ENCODE measurements at regions not wholly inside any gene's neighbourhood (a gene's known extent, or its start where the extent isn't known, plus 50 kb on each side); places are given as distances from the start of the nearest gene placed in this dataset.

DNA sequence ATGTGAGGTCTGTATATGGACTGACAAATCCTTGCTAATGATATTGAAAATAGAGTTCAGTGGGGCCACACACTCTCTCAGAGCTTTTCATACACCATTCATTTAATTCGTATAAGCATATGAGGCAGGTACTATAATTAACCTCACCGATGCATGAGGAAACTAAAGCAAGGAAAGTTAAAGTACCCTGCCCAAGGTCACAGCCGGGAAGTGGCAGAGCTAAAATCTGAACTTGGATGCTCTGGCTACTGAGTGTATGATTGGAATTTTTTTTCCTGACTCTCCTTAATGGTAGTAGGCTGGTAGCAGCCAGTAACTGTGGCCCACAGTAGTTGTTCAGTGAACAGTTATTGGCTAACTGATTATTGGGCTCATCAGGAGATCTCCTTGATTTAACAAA lies 135.3 kb downstream of the NUDT12 start:
- H3K36me3 ChIP-seq (ENCODE audit: control insufficient read depth in 2 of 2, extremely low read depth in 1 of 2, insufficient read depth in 1 of 2, low read length in 1 of 2), result no peaks in the 10 kb centered on the region
- POLR2A ChIA-PET, result interaction anchor here in 1 of 2 donors (0.6 kb wide), 1 partner anchor 86 kb away, joined by 3 read pairs; no protein-coding TSS in a partner anchor
- 100% methylated on average over 1 of the region's 3 CpGs for WGBS (ENCODE audit: insufficient coverage)
- DNase-seq (no peak), ATAC-seq (replicated peaks in 1 of 4) (no peak)
- Mint-ChIP-seq H3K36me3 (no peaks in the 10 kb centered on the region), H3K4me3 (no peak overlapping the region), H3K27ac (no peak overlapping the region), H3K9me3 (no peaks in the 10 kb centered on the region), H3K27me3 (no peaks in the 10 kb centered on the region), H3K4me1 (no peaks in the 10 kb centered on the region)
- H3K9me3 ChIP-seq, result no peaks in the 10 kb centered on the region
- no peaks in the 10 kb centered on the region for H3K4me1 ChIP-seq (ENCODE audit: control insufficient read depth in 1 of 2, extremely low read depth in 1 of 2, insufficient read depth in 2 of 2, low read length in 2 of 2)
- CTCF ChIA-PET, result no interaction called here
- no peak overlapping the region for H3K27ac ChIP-seq (ENCODE audit: low read length)
- H3K27me3 ChIP-seq (replicated peaks in 1 of 2; ENCODE audit: control insufficient read depth in 2 of 2, extremely low read depth in 1 of 2, insufficient read depth in 2 of 2, low read length in 1 of 2), result no peaks in the 10 kb centered on the region
- H3K4me3 ChIP-seq (ENCODE audit: control insufficient read depth in 1 of 2, extremely low read depth in 1 of 2, low read length in 1 of 2), result no peak overlapping the region

DNA sequence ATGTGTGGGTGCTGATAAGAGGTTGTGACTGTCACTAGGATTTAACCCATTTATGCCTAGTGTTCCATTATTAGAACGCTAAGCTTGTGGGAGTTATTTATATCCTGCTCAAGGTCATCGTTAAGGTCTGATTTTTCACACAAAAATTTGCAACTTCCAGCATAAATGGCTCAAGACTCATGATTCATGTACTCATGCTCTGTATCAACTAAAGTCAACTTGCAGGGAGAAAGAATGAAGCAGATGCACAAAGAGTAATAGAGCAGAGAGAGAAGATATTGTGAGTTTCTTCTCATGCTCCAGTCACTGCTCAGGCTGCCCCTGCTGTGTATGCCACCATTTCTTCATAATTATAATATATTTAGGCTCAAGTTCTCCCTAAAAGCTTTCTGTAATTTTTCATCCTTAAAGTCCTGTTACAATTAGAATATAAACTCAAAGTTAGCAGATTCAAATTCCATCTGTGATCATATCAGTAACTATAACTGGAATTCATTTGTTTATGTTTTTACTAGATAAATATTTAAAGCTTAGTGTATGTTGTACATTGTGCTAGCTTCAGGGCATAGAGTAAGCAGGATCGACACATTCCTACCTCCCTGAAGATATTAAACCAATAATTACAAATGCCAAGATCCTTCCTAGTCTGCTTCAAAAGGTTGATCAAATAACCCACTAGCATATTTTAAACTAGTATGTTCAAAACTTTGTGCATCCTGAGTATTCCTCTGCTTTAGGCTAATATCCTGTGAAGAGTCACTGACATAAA lies 136.7 kb downstream of the NUDT12 start:
- Mint-ChIP-seq H3K27ac (no peak overlapping the region), H3K36me3 (no peaks in the 10 kb centered on the region), H3K9me3 (no peaks in the 10 kb centered on the region), H3K4me3 (no peak overlapping the region), H3K27me3 (peaks cover 0 to under 1% of the 10 kb centered on the region in 2 donors), H3K4me1 (no peaks in the 10 kb centered on the region)
- Histone ChIP-seq H3K4me1 (ENCODE audit: control insufficient read depth in 1 of 2, extremely low read depth in 1 of 2, insufficient read depth in 2 of 2, low read length in 2 of 2) (no peaks in the 10 kb centered on the region), H3K9me3 (no peaks in the 10 kb centered on the region), H3K27ac (ENCODE audit: low read length) (no peak overlapping the region), H3K36me3 (ENCODE audit: control insufficient read depth in 2 of 2, extremely low read depth in 1 of 2, insufficient read depth in 1 of 2, low read length in 1 of 2) (no peaks in the 10 kb centered on the region), H3K4me3 (ENCODE audit: control insufficient read depth in 1 of 2, extremely low read depth in 1 of 2, low read length in 1 of 2) (no peak overlapping the region), H3K27me3 (replicated peaks in 1 of 2; ENCODE audit: control insufficient read depth in 2 of 2, extremely low read depth in 1 of 2, insufficient read depth in 2 of 2, low read length in 1 of 2) (no peaks in the 10 kb centered on the region)
- ATAC-seq (replicated peaks in 1 of 4) (no peak), DNase-seq (no peak)
- ChIA-PET POLR2A (no interaction called here), CTCF (no interaction called here)
- WGBS (ENCODE audit: insufficient coverage), result no CpG with 5 or more reads among the region's 3 CpGs

DNA sequence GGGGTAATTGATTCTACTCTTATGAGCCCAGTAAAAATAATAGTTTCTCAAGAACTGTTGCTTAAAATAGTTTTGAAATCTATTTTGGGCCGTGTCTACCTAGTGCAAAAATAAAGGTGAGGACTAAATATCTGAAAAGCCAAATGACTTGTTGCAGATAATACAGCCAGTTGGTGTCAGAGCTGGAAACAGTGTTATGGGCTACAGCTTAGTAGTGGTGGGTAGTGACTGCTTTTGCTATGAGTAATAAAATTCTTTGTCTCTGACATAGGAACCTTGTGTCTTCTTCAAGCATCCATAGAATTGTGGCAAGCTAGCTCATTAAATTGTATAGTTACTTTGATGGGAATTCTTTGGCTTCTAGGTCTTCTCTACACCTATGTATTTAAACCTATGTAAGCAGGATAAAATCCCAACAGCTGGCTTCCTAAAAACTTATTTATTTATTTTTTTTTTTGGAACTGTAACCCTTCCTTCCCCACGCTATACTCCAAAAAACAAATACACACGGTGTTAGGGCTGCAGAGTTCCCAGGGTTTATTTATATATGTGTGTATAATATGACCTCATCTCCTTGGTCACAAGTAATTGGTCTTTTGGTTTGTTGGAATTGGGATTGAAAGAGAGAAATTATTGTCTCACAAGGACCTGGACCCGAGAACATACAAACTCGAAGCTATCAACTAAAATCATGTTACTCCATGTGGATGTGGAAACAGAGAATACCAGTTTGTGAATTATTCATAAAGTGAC lies 138.0 kb downstream of the NUDT12 start:
- ATAC-seq (replicated peaks in 1 of 4) (no peak), DNase-seq (no peak)
- Histone ChIP-seq H3K27me3 (replicated peaks in 1 of 2; ENCODE audit: control insufficient read depth in 2 of 2, extremely low read depth in 1 of 2, insufficient read depth in 2 of 2, low read length in 1 of 2) (no peaks in the 10 kb centered on the region), H3K9me3 (no peaks in the 10 kb centered on the region), H3K36me3 (ENCODE audit: control insufficient read depth in 2 of 2, extremely low read depth in 1 of 2, insufficient read depth in 1 of 2, low read length in 1 of 2) (no peaks in the 10 kb centered on the region), H3K4me1 (ENCODE audit: control insufficient read depth in 1 of 2, extremely low read depth in 1 of 2, insufficient read depth in 2 of 2, low read length in 2 of 2) (no peaks in the 10 kb centered on the region), H3K4me3 (ENCODE audit: control insufficient read depth in 1 of 2, extremely low read depth in 1 of 2, low read length in 1 of 2) (no peak overlapping the region), H3K27ac (ENCODE audit: low read length) (no peak overlapping the region)
- no peak overlapping the region for H3K4me3 Mint-ChIP-seq
- H3K27ac Mint-ChIP-seq, result no peak overlapping the region
- CTCF ChIA-PET, result no interaction called here
- peaks cover 0 to 4% of the 10 kb centered on the region in 2 donors for H3K27me3 Mint-ChIP-seq
- 50% methylated on average over 1 of the region's 5 CpGs for WGBS (ENCODE audit: insufficient coverage)
- no peaks in the 10 kb centered on the region for H3K9me3 Mint-ChIP-seq
- no peaks in the 10 kb centered on the region for H3K4me1 Mint-ChIP-seq
- H3K36me3 Mint-ChIP-seq, result no peaks in the 10 kb centered on the region
- POLR2A ChIA-PET, result no interaction called here

GRCh38 chr5:103424026-103424425 lies 138.6 kb downstream of the NUDT12 start:
- no peaks in the 10 kb centered on the region for H3K4me1 Mint-ChIP-seq
- POLR2A ChIA-PET, result no interaction called here

DNA sequence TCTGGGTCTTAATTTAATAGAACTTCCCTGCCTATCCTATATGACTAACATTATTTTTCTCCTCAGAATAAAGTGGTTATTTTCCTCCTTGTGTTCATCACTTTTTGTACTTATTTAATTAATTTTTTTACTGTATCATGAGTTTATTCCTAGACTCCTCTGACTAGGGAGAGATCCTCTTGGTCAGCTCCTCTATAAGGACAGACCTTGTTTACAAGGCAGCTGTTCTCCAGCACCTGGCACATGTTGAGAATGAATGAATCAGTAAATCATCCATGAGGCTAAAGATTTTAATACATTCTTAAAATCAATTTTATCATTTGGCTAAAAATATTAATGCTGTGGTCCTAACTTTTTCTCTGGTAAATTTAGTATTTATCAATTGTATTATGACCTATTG lies 139.8 kb downstream of the NUDT12 start:
- no peak overlapping the region for H3K4me3 ChIP-seq (ENCODE audit: control insufficient read depth in 1 of 2, extremely low read depth in 1 of 2, low read length in 1 of 2)
- H3K36me3 ChIP-seq (ENCODE audit: control insufficient read depth in 2 of 2, extremely low read depth in 1 of 2, insufficient read depth in 1 of 2, low read length in 1 of 2), result no peaks in the 10 kb centered on the region
- ATAC-seq (replicated peaks in 1 of 4), result no peak
- Mint-ChIP-seq H3K4me1 (no peaks in the 10 kb centered on the region), H3K36me3 (no peaks in the 10 kb centered on the region), H3K27ac (no peak overlapping the region), H3K9me3 (no peaks in the 10 kb centered on the region), H3K4me3 (no peak overlapping the region), H3K27me3 (peaks cover 0 to 11% of the 10 kb centered on the region in 2 donors)
- POLR2A ChIA-PET, result no interaction called here
- no peaks in the 10 kb centered on the region for H3K4me1 ChIP-seq (ENCODE audit: control insufficient read depth in 1 of 2, extremely low read depth in 1 of 2, insufficient read depth in 2 of 2, low read length in 2 of 2)
- no peaks in the 10 kb centered on the region for H3K27me3 ChIP-seq (replicated peaks in 1 of 2; ENCODE audit: control insufficient read depth in 2 of 2, extremely low read depth in 1 of 2, insufficient read depth in 2 of 2, low read length in 1 of 2)
- H3K27ac ChIP-seq (ENCODE audit: low read length), result no peak overlapping the region
- no peak for DNase-seq
- H3K9me3 ChIP-seq, result no peaks in the 10 kb centered on the region
- CTCF ChIA-PET, result no interaction called here

More at GRCh38 chr5:103424026-103424425, 138.6 kb downstream of the NUDT12 start:
- Histone ChIP-seq H3K27ac (ENCODE audit: low read length) (no peak overlapping the region), H3K4me1 (ENCODE audit: control insufficient read depth in 1 of 2, extremely low read depth in 1 of 2, insufficient read depth in 2 of 2, low read length in 2 of 2) (no peaks in the 10 kb centered on the region), H3K36me3 (ENCODE audit: control insufficient read depth in 2 of 2, extremely low read depth in 1 of 2, insufficient read depth in 1 of 2, low read length in 1 of 2) (no peaks in the 10 kb centered on the region), H3K27me3 (replicated peaks in 1 of 2; ENCODE audit: control insufficient read depth in 2 of 2, extremely low read depth in 1 of 2, insufficient read depth in 2 of 2, low read length in 1 of 2) (no peaks in the 10 kb centered on the region), H3K9me3 (no peaks in the 10 kb centered on the region), H3K4me3 (ENCODE audit: control insufficient read depth in 1 of 2, extremely low read depth in 1 of 2, low read length in 1 of 2) (no peak overlapping the region)
- CTCF ChIA-PET, result no interaction called here
- DNase-seq (no peak), ATAC-seq (replicated peaks in 1 of 4) (no peak)
- Mint-ChIP-seq H3K27ac (no peak overlapping the region), H3K36me3 (no peaks in the 10 kb centered on the region), H3K9me3 (no peaks in the 10 kb centered on the region), H3K4me3 (no peak overlapping the region), H3K27me3 (peaks cover 0 to 6% of the 10 kb centered on the region in 2 donors)
- no CpG with 5 or more reads among the region's 2 CpGs for WGBS (ENCODE audit: insufficient coverage)

- no peak overlapping the region for H3K27ac Mint-ChIP-seq
- ATAC-seq (replicated peaks in 1 of 4), result no peak
- H3K27me3 Mint-ChIP-seq, result peaks cover 17 to 29% of the 10 kb centered on the region in 2 donors
- Histone ChIP-seq H3K27ac (ENCODE audit: low read length) (no peak overlapping the region), H3K27me3 (replicated peaks in 1 of 2; ENCODE audit: control insufficient read depth in 2 of 2, extremely low read depth in 1 of 2, insufficient read depth in 2 of 2, low read length in 1 of 2) (peaks cover 0 to 2% of the 10 kb centered on the region in 2 experiments), H3K9me3 (no peaks in the 10 kb centered on the region), H3K4me3 (ENCODE audit: control insufficient read depth in 1 of 2, extremely low read depth in 1 of 2, low read length in 1 of 2) (no peak overlapping the region), H3K36me3 (ENCODE audit: control insufficient read depth in 2 of 2, extremely low read depth in 1 of 2, insufficient read depth in 1 of 2, low read length in 1 of 2) (no peaks in the 10 kb centered on the region), H3K4me1 (ENCODE audit: control insufficient read depth in 1 of 2, extremely low read depth in 1 of 2, insufficient read depth in 2 of 2, low read length in 2 of 2) (no peaks in the 10 kb centered on the region)
- no peaks in the 10 kb centered on the region for H3K36me3 Mint-ChIP-seq
- CTCF ChIA-PET, result no interaction called here
- 77% methylated on average over 1 of the region's 2 CpGs for WGBS (ENCODE audit: insufficient coverage)
- DNase-seq, result no peak
- H3K4me3 Mint-ChIP-seq, result no peak overlapping the region
- POLR2A ChIA-PET, result no interaction called here
- no peaks in the 10 kb centered on the region for H3K9me3 Mint-ChIP-seq
- H3K4me1 Mint-ChIP-seq, result no peaks in the 10 kb centered on the region
Observed at GRCh38 chr5:103414604-103415003, 148.0 kb downstream of the NUDT12 start.

Measured in T-cell (primary cell).